ENCODE measurements at regions not wholly inside any gene's neighbourhood (a gene's known extent, or its start where the extent isn't known, plus 50 kb on each side); places are given as distances from the start of the nearest gene placed in this dataset.

DNA sequence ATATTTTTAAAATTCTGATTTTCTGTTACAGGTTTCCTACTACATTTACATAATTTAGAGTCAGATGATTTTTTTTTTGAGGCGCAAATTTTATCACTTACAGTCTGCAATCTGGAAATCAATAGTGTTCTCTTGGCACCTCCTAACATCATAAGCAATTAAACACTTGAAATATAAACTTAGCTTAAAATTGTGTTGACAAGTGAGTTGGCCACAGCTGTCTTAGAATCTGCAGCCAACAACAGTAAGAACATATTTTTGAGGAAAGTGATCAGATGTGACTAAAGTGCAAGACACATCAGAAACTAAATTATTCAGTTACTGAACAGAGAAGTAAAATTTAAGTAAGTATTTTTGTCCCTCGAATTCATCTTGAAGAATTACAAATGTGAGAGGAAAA is 726.7 kb upstream of the LRATD1 start:
- FAIRE-seq, result no peak
- H3K9me3 ChIP-seq (replicated peaks; ENCODE audit: control insufficient read depth, insufficient read depth, low read length), result no peaks in the 10 kb centered on the region
- DNase-seq (ENCODE audit: low read depth, low spot score), result no peak
- no peak overlapping the region for H3K27ac ChIP-seq (ENCODE audit: insufficient read depth, low read depth, low read length)
- H3K36me3 ChIP-seq (ENCODE audit: control insufficient read depth in 2 of 2, extremely low read depth in 1 of 2, insufficient read depth in 2 of 2, low read length in 2 of 2), result no peaks in the 10 kb centered on the region
- no peak overlapping the region for H2AFZ ChIP-seq (ENCODE audit: low read depth, low read length)
- no peaks in the 10 kb centered on the region for H3K4me1 ChIP-seq (ENCODE audit: control insufficient read depth, extremely low read depth, insufficient read depth, low read length)
- TF ChIP-seq JUN (IDR thresholded peaks at IDR 0.05; ENCODE audit: borderline replicate concordance, insufficient read depth, insufficient read length, low read depth) (no peak), MYC (IDR thresholded peaks at IDR 0.05; ENCODE audit: low read depth, low read length) (no peak), POLR2AphosphoS5 (IDR thresholded peaks at IDR 0.05; ENCODE audit: insufficient read depth, low read depth, low read length) (no peak), FOS (IDR thresholded peaks at IDR 0.05; ENCODE audit: borderline replicate concordance, insufficient read depth, low read length) (no peak), EZH2 (IDR thresholded peaks at IDR 0.05; ENCODE audit: borderline replicate concordance, low read depth, low read length, severe bottlenecking) (no peak), GATA2 (IDR thresholded peaks at IDR 0.05; ENCODE audit: insufficient read depth, insufficient read length, low read depth, low read length) (no peak), POLR2A (IDR thresholded peaks at IDR 0.05; ENCODE audit: low read depth, low read length) (no peak)
- TF ChIP-seq, protein P1, sequence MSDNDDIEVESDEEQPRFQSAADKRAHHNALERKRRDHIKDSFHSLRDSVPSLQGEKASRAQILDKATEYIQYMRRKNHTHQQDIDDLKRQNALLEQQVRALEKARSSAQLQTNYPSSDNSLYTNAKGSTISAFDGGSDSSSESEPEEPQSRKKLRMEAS (IDR thresholded peaks at IDR 0.05; ENCODE audit: insufficient read depth, insufficient read length), result no peak
- TF ChIP-seq, protein P2, sequence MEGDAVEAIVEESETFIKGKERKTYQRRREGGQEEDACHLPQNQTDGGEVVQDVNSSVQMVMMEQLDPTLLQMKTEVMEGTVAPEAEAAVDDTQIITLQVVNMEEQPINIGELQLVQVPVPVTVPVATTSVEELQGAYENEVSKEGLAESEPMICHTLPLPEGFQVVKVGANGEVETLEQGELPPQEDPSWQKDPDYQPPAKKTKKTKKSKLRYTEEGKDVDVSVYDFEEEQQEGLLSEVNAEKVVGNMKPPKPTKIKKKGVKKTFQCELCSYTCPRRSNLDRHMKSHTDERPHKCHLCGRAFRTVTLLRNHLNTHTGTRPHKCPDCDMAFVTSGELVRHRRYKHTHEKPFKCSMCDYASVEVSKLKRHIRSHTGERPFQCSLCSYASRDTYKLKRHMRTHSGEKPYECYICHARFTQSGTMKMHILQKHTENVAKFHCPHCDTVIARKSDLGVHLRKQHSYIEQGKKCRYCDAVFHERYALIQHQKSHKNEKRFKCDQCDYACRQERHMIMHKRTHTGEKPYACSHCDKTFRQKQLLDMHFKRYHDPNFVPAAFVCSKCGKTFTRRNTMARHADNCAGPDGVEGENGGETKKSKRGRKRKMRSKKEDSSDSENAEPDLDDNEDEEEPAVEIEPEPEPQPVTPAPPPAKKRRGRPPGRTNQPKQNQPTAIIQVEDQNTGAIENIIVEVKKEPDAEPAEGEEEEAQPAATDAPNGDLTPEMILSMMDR (IDR thresholded peaks at IDR 0.05; ENCODE audit: extremely low read depth in 1 of 2, insufficient read depth in 1 of 2, low read depth in 1 of 2, low read length in 2 of 2), result no peak
- no peaks in the 10 kb centered on the region for H3K79me2 ChIP-seq (ENCODE audit: control insufficient read depth, insufficient read depth, low read length)
- no peak overlapping the region for H3K4me3 ChIP-seq (replicated peaks in 1 of 3; ENCODE audit: insufficient read depth in 1 of 3, low read depth in 1 of 3, low read length in 3 of 3)
- H3K27me3 ChIP-seq (ENCODE audit: control insufficient read depth in 2 of 2, insufficient read depth in 2 of 2, low read length in 2 of 2), result no peaks in the 10 kb centered on the region
- H3K4me2 ChIP-seq (ENCODE audit: insufficient read depth, low read length), result no peak overlapping the region
- dilution Hi-C loops (cut with MboI; ENCODE audit: extremely low pct_ligation_motif_present, low sequenced_read_pairs), result no loop called here
- no peaks in the 10 kb centered on the region for H3K9me1 ChIP-seq (replicated peaks; ENCODE audit: control insufficient read depth, extremely low read depth, insufficient read depth, low read length)
- no peaks in the 10 kb centered on the region for H4K20me1 ChIP-seq (replicated peaks; ENCODE audit: control insufficient read depth, extremely low read depth, insufficient read depth, low read length)
- ChIA-PET CTCF (no interaction called here), POLR2A (no interaction called here)
- H3K9ac ChIP-seq (replicated peaks; ENCODE audit: extremely low read depth, insufficient read depth, low read length), result no peak overlapping the region
- BruUV-seq (replicated peaks), result no TSS peak
- intact Hi-C loops (cut with micrococcal nuclease), result no loop called here

Measured in endothelial cell of umbilical vein (primary cell).